Nephron progenitor cell (in vitro differentiated cells): ENCODE measurements at regions not wholly inside any gene's neighbourhood (a gene's known extent, or its start where the extent isn't known, plus 50 kb on each side); places are given as distances from the start of the nearest gene placed in this dataset.

Source experiments
- DNase-seq: peaks from one replicate; pipeline ENCODE4 v3.0.0; 2021
- H3K27ac Mint-ChIP-seq: 2 replicates; pipeline ENCODE4 v1.8.0; 2021; ENCODE audit warnings: mild to moderate bottlenecking, moderate library complexity, mixed read lengths
- H3K27me3 Mint-ChIP-seq: 2 replicates; pipeline ENCODE4 v1.8.0; 2021; ENCODE audit warnings: mild to moderate bottlenecking, low read depth, mixed read lengths; ENCODE audit not compliant: poor library complexity
- H3K36me3 Mint-ChIP-seq: 2 replicates; pipeline ENCODE4 v1.8.0; 2021; ENCODE audit warnings: low read depth, mixed read lengths
- H3K4me1 Mint-ChIP-seq: 2 replicates; pipeline ENCODE4 v1.8.0; 2021; ENCODE audit warnings: mixed read lengths
- H3K4me3 Mint-ChIP-seq: 2 replicates; pipeline ENCODE4 v1.8.0; 2021; ENCODE audit warnings: mild to moderate bottlenecking, moderate library complexity, mixed read lengths
- H3K9me3 Mint-ChIP-seq: 2 replicates; pipeline ENCODE4 v1.8.0; 2021; ENCODE audit warnings: mild to moderate bottlenecking, moderate library complexity, mixed read lengths
- CTCF ChIP-seq: fragments of 200-600 bp; sonication (generic); IDR thresholded peaks from 2 replicates; pipeline ENCODE4 v1.5.0; 2021; ENCODE audit warnings: antibody characterized with exemption

- Mint-ChIP-seq H3K27ac (no peak overlapping the region), H3K9me3 (peaks cover 49% of the 10 kb centered on the region)
- no peak for DNase-seq
Observed at GRCh38 chr9:81462801-81463200, 226.5 kb downstream of the TLE1 start.

GRCh38 chr9:81461196-81461595, 228.2 kb downstream of the TLE1 start:
- DNase-seq, result no peak
- peaks cover 52% of the 10 kb centered on the region for H3K9me3 Mint-ChIP-seq
- H3K36me3 Mint-ChIP-seq, result peaks cover 24% of the 10 kb centered on the region
- H3K4me3 Mint-ChIP-seq, result no peak overlapping the region
- peaks cover 3% of the 10 kb centered on the region for H3K27me3 Mint-ChIP-seq
- peaks cover 26% of the 10 kb centered on the region for H3K4me1 Mint-ChIP-seq
- no peak overlapping the region for H3K27ac Mint-ChIP-seq
- TF ChIP-seq CTCF, result no peak

More at GRCh38 chr9:81462801-81463200, 226.5 kb downstream of the TLE1 start:
- Mint-ChIP-seq H3K4me3 (no peak overlapping the region), H3K36me3 (peaks cover 24% of the 10 kb centered on the region), H3K27me3 (peaks cover 3% of the 10 kb centered on the region), H3K4me1 (peaks cover 20% of the 10 kb centered on the region)
- no peak for TF ChIP-seq CTCF

GRCh38 chr9:81460693-81461092, 228.7 kb downstream of the TLE1 start:
- DNase-seq, result no peak
- H3K27ac Mint-ChIP-seq, result no peak overlapping the region
- H3K36me3 Mint-ChIP-seq, result peaks cover 24% of the 10 kb centered on the region
- no peak overlapping the region for H3K4me3 Mint-ChIP-seq
- H3K9me3 Mint-ChIP-seq, result peaks cover 52% of the 10 kb centered on the region
- H3K27me3 Mint-ChIP-seq, result peaks cover 3% of the 10 kb centered on the region
- no peak for TF ChIP-seq CTCF
- H3K4me1 Mint-ChIP-seq, result peaks cover 28% of the 10 kb centered on the region

GRCh38 chr9:81459591-81459990, 229.8 kb downstream of the TLE1 start:
- Mint-ChIP-seq H3K27me3 (peaks cover 3% of the 10 kb centered on the region), H3K9me3 (peaks cover 51% of the 10 kb centered on the region), H3K4me1 (peaks cover 28% of the 10 kb centered on the region), H3K4me3 (peak overlapping the region; percentile 53), H3K27ac (peak overlapping the region; percentile 40), H3K36me3 (peaks cover 24% of the 10 kb centered on the region)
- DNase-seq, result no peak
- no peak for TF ChIP-seq CTCF

- H3K36me3 Mint-ChIP-seq, result peaks cover 18% of the 10 kb centered on the region
- no peak overlapping the region for H3K27ac Mint-ChIP-seq
- peaks cover 37% of the 10 kb centered on the region for H3K9me3 Mint-ChIP-seq
- H3K27me3 Mint-ChIP-seq, result peaks cover 3% of the 10 kb centered on the region
- no peak overlapping the region for H3K4me3 Mint-ChIP-seq
- TF ChIP-seq CTCF, result no peak
- H3K4me1 Mint-ChIP-seq, result peaks cover 28% of the 10 kb centered on the region
- DNase-seq, result no peak
Observed at GRCh38 chr9:81456431-81457006, 232.8 kb downstream of the TLE1 start.
